ENCODE measurements at regions not wholly inside any gene's neighbourhood (a gene's known extent, or its start where the extent isn't known, plus 50 kb on each side); places are given as distances from the start of the nearest gene placed in this dataset.

- TF ChIP-seq, protein P1, sequence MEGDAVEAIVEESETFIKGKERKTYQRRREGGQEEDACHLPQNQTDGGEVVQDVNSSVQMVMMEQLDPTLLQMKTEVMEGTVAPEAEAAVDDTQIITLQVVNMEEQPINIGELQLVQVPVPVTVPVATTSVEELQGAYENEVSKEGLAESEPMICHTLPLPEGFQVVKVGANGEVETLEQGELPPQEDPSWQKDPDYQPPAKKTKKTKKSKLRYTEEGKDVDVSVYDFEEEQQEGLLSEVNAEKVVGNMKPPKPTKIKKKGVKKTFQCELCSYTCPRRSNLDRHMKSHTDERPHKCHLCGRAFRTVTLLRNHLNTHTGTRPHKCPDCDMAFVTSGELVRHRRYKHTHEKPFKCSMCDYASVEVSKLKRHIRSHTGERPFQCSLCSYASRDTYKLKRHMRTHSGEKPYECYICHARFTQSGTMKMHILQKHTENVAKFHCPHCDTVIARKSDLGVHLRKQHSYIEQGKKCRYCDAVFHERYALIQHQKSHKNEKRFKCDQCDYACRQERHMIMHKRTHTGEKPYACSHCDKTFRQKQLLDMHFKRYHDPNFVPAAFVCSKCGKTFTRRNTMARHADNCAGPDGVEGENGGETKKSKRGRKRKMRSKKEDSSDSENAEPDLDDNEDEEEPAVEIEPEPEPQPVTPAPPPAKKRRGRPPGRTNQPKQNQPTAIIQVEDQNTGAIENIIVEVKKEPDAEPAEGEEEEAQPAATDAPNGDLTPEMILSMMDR (IDR thresholded peaks at IDR 0.05): no peak
- no peak for TF ChIP-seq POLR2A (IDR thresholded peaks at IDR 0.05)
These were observed 141.9 kb downstream of the SUCLA2 start for GRCh38 chr13:47859165-47859564.
